IMR-90 (cell line): ENCODE measurements at regions not wholly inside any gene's neighbourhood (a gene's known extent, or its start where the extent isn't known, plus 50 kb on each side); places are given as distances from the start of the nearest gene placed in this dataset.

Experiments used
- ATAC-seq: fragments of 200-7000 bp; cut with Tn5 transposase; 2 replicates; pipeline ENCODE4 v1.9.1; 2020; ENCODE audit warnings: low read depth, mild to moderate bottlenecking, moderate library complexity
- BruUV-seq: library from RNA; stranded (reverse); fragments of 400-500 nt; replicated peaks from 2 replicates; lab custom pipeline; 2021; lab: Mats Ljungman, UMichigan
- CTCF ChIA-PET: fragments of 300-600 bp; formaldehyde crosslinking; extraction: SDS; loops from one replicate; lab custom pipeline; 2021; ENCODE audit warnings: antibody characterized with exemption; lab: Yijun Ruan, JAX
- POLR2A ChIA-PET: fragments of 300-600 bp; sonication (Branson Sonifier 250); formaldehyde crosslinking; loops from one replicate; lab custom pipeline; 2022; ENCODE audit warnings: antibody characterized with exemption; ENCODE audit not compliant: unreplicated experiment; lab: Charles Lee
- DNase-seq: peaks from one replicate; pipeline ENCODE4 v3.0.0; 2013
- H2AFZ ChIP-seq: replicated peaks from 2 replicates; pipeline ENCODE3; 2013; ENCODE audit warnings: low read length, mild to moderate bottlenecking; ENCODE audit not compliant: poor library complexity
- H2AK5ac ChIP-seq: 2 replicates; pipeline ENCODE4 v1.6.1; 2013; ENCODE audit warnings: low read depth, low read length, inconsistent platforms
- H2AK9ac ChIP-seq: replicated peaks from 2 replicates; pipeline ENCODE3; 2013; ENCODE audit warnings: mild to moderate bottlenecking, low read depth, low read length, moderate library complexity; ENCODE audit not compliant: poor library complexity
- H2BK120ac ChIP-seq: 2 replicates; pipeline ENCODE4 v1.6.1; 2013; ENCODE audit warnings: low read depth, low read length, inconsistent platforms
- H2BK15ac ChIP-seq: 3 replicates; pipeline ENCODE4 v1.6.1; 2013; ENCODE audit warnings: low read depth, low read length, inconsistent platforms
- H2BK20ac ChIP-seq: 2 replicates; pipeline ENCODE4 v1.6.1; 2013; ENCODE audit warnings: low read depth, mild to moderate bottlenecking, inconsistent platforms, low read length, moderate library complexity
- H2BK5ac ChIP-seq: 2 replicates; pipeline ENCODE4 v1.6.1; 2013; ENCODE audit warnings: mild to moderate bottlenecking, low read depth, low read length, inconsistent platforms; ENCODE audit not compliant: poor library complexity, severe bottlenecking
- H3K14ac ChIP-seq: replicated peaks from 2 replicates; pipeline ENCODE4 v1.6.1; 2013; ENCODE audit warnings: low read depth, low read length, inconsistent platforms
- H3K18ac ChIP-seq: 2 replicates; pipeline ENCODE4 v1.6.1; 2013; ENCODE audit warnings: low read depth, low read length, control low read depth
- H3K23ac ChIP-seq: 2 replicates; pipeline ENCODE4 v1.6.1; 2013; ENCODE audit warnings: low read depth, low read length, inconsistent platforms
- H3K27ac ChIP-seq: 2 replicates; pipeline ENCODE4 v1.5.1; 2013; ENCODE audit warnings: mild to moderate bottlenecking, control low read depth, low read length; ENCODE audit not compliant: insufficient read depth
- H3K27me3 ChIP-seq: 2 replicates; pipeline ENCODE4 v1.6.1; 2013; ENCODE audit warnings: low read length; ENCODE audit not compliant: control insufficient read depth, insufficient read depth
- H3K36me3 ChIP-seq: 2 replicates; pipeline ENCODE4 v1.6.1; 2013; ENCODE audit warnings: low read length, mixed read lengths; ENCODE audit not compliant: control insufficient read depth, insufficient read depth
- H3K4ac ChIP-seq: 2 replicates; pipeline ENCODE4 v1.6.1; 2013; ENCODE audit warnings: low read depth, low read length, inconsistent platforms
- H3K4me1 ChIP-seq: 2 replicates; pipeline ENCODE4 v1.6.1; 2013; ENCODE audit warnings: low read length, mixed read lengths; ENCODE audit not compliant: control insufficient read depth, insufficient read depth
- H3K4me2 ChIP-seq: 2 replicates; pipeline ENCODE4 v1.6.1; 2013; ENCODE audit warnings: low read depth, mild to moderate bottlenecking, control low read depth, low read length, moderate library complexity
- H3K4me3 ChIP-seq: 2 replicates; pipeline ENCODE4 v1.5.1; 2013; ENCODE audit warnings: low read depth, mild to moderate bottlenecking, control low read depth, low read length, moderate library complexity; ENCODE audit not compliant: insufficient read depth
- H3K56ac ChIP-seq: 2 replicates; pipeline ENCODE4 v1.6.1; 2013; ENCODE audit warnings: low read length, inconsistent platforms; ENCODE audit not compliant: insufficient read depth; ENCODE audit errors: extremely low read depth
- H3K79me1 ChIP-seq, 2 experiments: 2 replicates each; pipeline ENCODE4 v1.6.1; 2013; ENCODE audit warnings: low read length in 2 of 2, inconsistent platforms in 1 of 2, low read depth in 1 of 2
- H3K9ac ChIP-seq: 2 replicates; pipeline ENCODE4 v1.6.1; 2013; ENCODE audit warnings: low read depth, low read length, control low read depth
- H3K9me1 ChIP-seq: 2 replicates; pipeline ENCODE4 v1.6.1; 2013; ENCODE audit warnings: low read length, inconsistent platforms; ENCODE audit not compliant: insufficient read depth
- H3K9me3 ChIP-seq: 2 replicates; pipeline ENCODE4 v1.6.1; 2013; ENCODE audit warnings: low read length; ENCODE audit not compliant: control insufficient read depth, insufficient read depth
- H4K20me1 ChIP-seq: 2 replicates; pipeline ENCODE4 v1.6.1; 2013; ENCODE audit warnings: low read length, inconsistent platforms; ENCODE audit not compliant: insufficient read depth
- H4K5ac ChIP-seq: 2 replicates; pipeline ENCODE4 v1.6.1; 2013; ENCODE audit warnings: mild to moderate bottlenecking, low read depth, low read length, control low read depth
- H4K8ac ChIP-seq, 2 experiments: 2 replicates each; pipeline ENCODE4 v1.6.1; 2013; ENCODE audit warnings: low read depth in 2 of 2, low read length in 2 of 2, control low read depth in 1 of 2, inconsistent platforms in 1 of 2
- H4K91ac ChIP-seq: 2 replicates; pipeline ENCODE4 v1.6.1; 2013; ENCODE audit warnings: low read depth, low read length, inconsistent platforms; ENCODE audit not compliant: insufficient read depth
- BHLHE40 ChIP-seq: fragments of 150-350 bp; IDR thresholded peaks from 2 replicates; pipeline ENCODE4 v1.6.1; 2016; ENCODE audit warnings: mild to moderate bottlenecking, low read depth, low read length
- CEBPB ChIP-seq: IDR thresholded peaks from 2 replicates; pipeline ENCODE4 v1.6.1; 2012; ENCODE audit warnings: low read depth, low read length, improper control_type of control experiment
- CHD1 ChIP-seq: IDR thresholded peaks from 2 replicates; pipeline ENCODE4 v1.6.1; 2012; ENCODE audit warnings: low read depth, low read length, improper control_type of control experiment
- ELK1 ChIP-seq: fragments of 150-350 bp; IDR thresholded peaks from 2 replicates; pipeline ENCODE4 v1.6.1; 2016; ENCODE audit warnings: low read depth, mild to moderate bottlenecking, low read length, moderate library complexity, borderline replicate concordance
- FOS ChIP-seq: fragments of 150-350 bp; IDR thresholded peaks from 2 replicates; pipeline ENCODE4 v1.6.1; 2016; ENCODE audit warnings: low read depth, low read length
- MAZ ChIP-seq: IDR thresholded peaks from 2 replicates; pipeline ENCODE4 v1.6.1; 2012; ENCODE audit warnings: low read depth, mild to moderate bottlenecking, low read length, improper control_type of control experiment, moderate library complexity, borderline replicate concordance
- MXI1 ChIP-seq: IDR thresholded peaks from 2 replicates; pipeline ENCODE4 v1.6.1; 2012; ENCODE audit warnings: low read depth, mild to moderate bottlenecking, low read length, moderate library complexity, borderline replicate concordance
- NFE2L2 ChIP-seq: fragments of 150-350 bp; IDR thresholded peaks from 2 replicates; pipeline ENCODE4 v1.6.1; 2016; ENCODE audit warnings: low read depth, mild to moderate bottlenecking, low read length
- POLR2A ChIP-seq: IDR thresholded peaks from 2 replicates; pipeline ENCODE4 v1.6.1; 2012; ENCODE audit warnings: mild to moderate bottlenecking, low read depth, low read length
- RAD21 ChIP-seq: IDR thresholded peaks from 2 replicates; pipeline ENCODE4 v1.6.1; 2012; ENCODE audit warnings: low read length, improper control_type of control experiment
- RCOR1 ChIP-seq: IDR thresholded peaks from 2 replicates; pipeline ENCODE4 v1.6.1; 2012; ENCODE audit warnings: mild to moderate bottlenecking, low read length, improper control_type of control experiment; ENCODE audit not compliant: insufficient replicate concordance
- RFX5 ChIP-seq: IDR thresholded peaks from 2 replicates; pipeline ENCODE4 v1.8.0; 2012; ENCODE audit warnings: low read depth, mild to moderate bottlenecking, low read length, moderate library complexity
- SMC3 ChIP-seq: fragments of 150-350 bp; IDR thresholded peaks from 2 replicates; pipeline ENCODE4 v1.6.1; 2016; ENCODE audit warnings: low read depth, mild to moderate bottlenecking, antibody characterized with exemption, low read length, moderate library complexity
- USF2 ChIP-seq: fragments of 150-350 bp; IDR thresholded peaks from 2 replicates; pipeline ENCODE4 v1.6.1; 2017; ENCODE audit warnings: mild to moderate bottlenecking, antibody characterized with exemption, low read length, low read depth
- dilution Hi-C: fragments of 300-500 bp; cut with HindIII; formaldehyde crosslinking; loops from one replicate; pipeline ENCODE4 v1.14.3; 2018; ENCODE audit warnings: low sequenced_read_pairs; ENCODE audit not compliant: unreplicated experiment
- in situ Hi-C: fragments of 300-500 bp; cut with MboI; formaldehyde crosslinking; loops from 3 replicates; pipeline ENCODE4 v1.14.3; 2019; ENCODE audit warnings: low sequenced_read_pairs, inconsistent platforms, mixed read lengths
- intact Hi-C: fragments of 100-400 bp; cut with micrococcal nuclease; formaldehyde crosslinking; loops from 2 replicates; pipeline ENCODE4 v1.10.0; 2022

GRCh38 chr14:40113671-40114070 lies 681.4 kb upstream of the FBXO33 start:
- Histone ChIP-seq H3K4me1 (no peaks in the 10 kb centered on the region), H4K5ac (no peak overlapping the region), H2BK15ac (no peak overlapping the region), H4K20me1 (no peaks in the 10 kb centered on the region), H4K8ac (no peak overlapping the region), H2AK9ac (no peak overlapping the region), H2BK5ac (no peak overlapping the region), H2AK5ac (no peak overlapping the region), H3K18ac (no peak overlapping the region), H3K27ac (no peak overlapping the region), H2AFZ (no peak overlapping the region), H3K56ac (no peak overlapping the region), H3K23ac (no peak overlapping the region), H4K91ac (no peak overlapping the region), H3K9me1 (no peaks in the 10 kb centered on the region), H3K9ac (no peak overlapping the region), H2BK120ac (no peak overlapping the region), H3K27me3 (no peaks in the 10 kb centered on the region), H2BK20ac (no peak overlapping the region), H3K4me2 (no peak overlapping the region), H3K9me3 (no peaks in the 10 kb centered on the region; the same call in 1 of the 2 replicates), H3K14ac (no peak overlapping the region), H3K36me3 (no peaks in the 10 kb centered on the region), H3K4me3 (no peak overlapping the region), H3K79me1 (no peaks in the 10 kb centered on the region), H3K4ac (no peak overlapping the region)
- ChIA-PET CTCF (no interaction called here), POLR2A (no interaction called here)
- no peak for TF ChIP-seq MAZ
- TF ChIP-seq CEBPB: no peak
- TF ChIP-seq MXI1: no peak
- no peak for TF ChIP-seq RFX5
- TF ChIP-seq POLR2A: no peak
- no peak for TF ChIP-seq RCOR1
- no peak for TF ChIP-seq USF2
- TF ChIP-seq ELK1: no peak
- TF ChIP-seq BHLHE40: no peak
- no peak for TF ChIP-seq SMC3
- TF ChIP-seq FOS: no peak
- no peak for TF ChIP-seq CHD1
- TF ChIP-seq RAD21: no peak
- TF ChIP-seq NFE2L2: no peak
- in situ Hi-C loops (no loop called here), dilution Hi-C loops (no loop called here), intact Hi-C loops (no loop called here)
- no TSS peak for BruUV-seq
- ATAC-seq: no peak
- DNase-seq: no peak
